ENCODE measurements at regions not wholly inside any gene's neighbourhood (a gene's known extent, or its start where the extent isn't known, plus 50 kb on each side); places are given as distances from the start of the nearest gene placed in this dataset.

GRCh38 chr4:17012451-17012850, 114.0 kb upstream of the LDB2 start:
- TF ChIP-seq EZH2 (IDR thresholded peaks at IDR 0.05) (no peak), POLR2AphosphoS5 (IDR thresholded peaks at IDR 0.05; ENCODE audit: borderline replicate concordance, low read depth, low read length) (no peak)

All from SK-N-MC (cell line).